SK-N-DZ (cell line): ENCODE measurements at regions not wholly inside any gene's neighbourhood (a gene's known extent, or its start where the extent isn't known, plus 50 kb on each side); places are given as distances from the start of the nearest gene placed in this dataset.

Experiments used
- DNase-seq: peaks from one replicate; pipeline ENCODE4 v3.0.0-alpha.2; 2015; ENCODE audit warnings: low spot score

DNA sequence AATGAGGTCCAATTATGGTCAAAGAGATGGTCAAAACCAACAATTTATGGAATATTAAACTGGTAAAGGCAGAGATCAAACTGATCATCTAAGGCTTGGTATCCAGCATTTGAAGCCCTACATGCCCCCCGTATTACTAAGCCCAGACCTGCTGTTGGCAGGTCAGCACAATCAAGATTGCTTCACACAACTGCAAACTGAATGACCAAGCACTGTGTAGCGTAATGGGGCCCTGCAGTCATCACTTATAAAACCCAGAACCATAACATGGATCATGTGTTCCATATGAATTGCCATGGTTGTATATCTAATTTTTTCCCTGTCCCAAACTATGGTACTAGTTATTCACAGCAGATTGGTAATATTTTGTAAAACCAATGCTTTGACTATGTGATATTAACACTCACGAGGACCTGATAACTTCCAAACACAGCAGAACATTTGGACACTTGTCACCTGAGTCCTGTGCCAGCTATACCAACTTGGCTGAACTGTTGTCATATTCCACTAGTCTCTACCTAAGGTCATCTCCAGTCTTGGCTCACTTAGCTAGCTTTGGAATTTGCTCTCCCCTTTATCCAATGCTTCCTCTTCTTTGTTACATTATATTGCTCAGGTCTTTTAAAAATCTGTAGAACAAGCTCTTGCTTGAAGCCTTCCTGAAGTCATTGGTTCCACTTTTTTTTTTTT, 81.7 kb upstream of the HMHB1 start:
- no peak for DNase-seq

DNA sequence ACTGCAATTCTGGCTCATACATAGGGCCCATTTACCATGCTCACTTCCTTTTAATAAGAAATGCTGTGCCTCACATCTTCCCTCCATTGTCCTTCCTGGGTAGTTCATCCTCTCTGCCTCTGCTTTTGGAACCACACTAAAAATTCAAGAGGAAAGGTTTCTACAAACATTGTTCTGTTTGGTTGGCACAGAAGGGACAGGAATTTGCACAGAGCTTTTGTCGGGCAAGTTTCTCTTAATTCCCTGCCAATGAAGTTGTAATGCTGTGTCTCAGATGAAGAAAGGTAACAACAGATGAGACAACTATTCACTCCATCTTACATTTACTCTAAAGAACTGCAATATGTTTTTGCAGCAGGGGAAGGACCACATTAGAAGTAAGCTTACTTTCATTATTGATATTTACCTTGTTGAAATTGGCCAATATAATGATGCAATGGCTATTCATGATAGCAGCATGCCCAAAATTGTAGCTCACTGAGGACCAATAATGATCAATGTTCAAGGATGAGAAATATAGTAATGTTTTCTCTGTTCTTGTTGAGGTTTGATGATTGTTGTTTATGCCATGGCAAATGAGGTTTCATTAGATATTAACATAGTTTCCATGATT, 82.5 kb upstream of the HMHB1 start:
- no peak for DNase-seq

DNA sequence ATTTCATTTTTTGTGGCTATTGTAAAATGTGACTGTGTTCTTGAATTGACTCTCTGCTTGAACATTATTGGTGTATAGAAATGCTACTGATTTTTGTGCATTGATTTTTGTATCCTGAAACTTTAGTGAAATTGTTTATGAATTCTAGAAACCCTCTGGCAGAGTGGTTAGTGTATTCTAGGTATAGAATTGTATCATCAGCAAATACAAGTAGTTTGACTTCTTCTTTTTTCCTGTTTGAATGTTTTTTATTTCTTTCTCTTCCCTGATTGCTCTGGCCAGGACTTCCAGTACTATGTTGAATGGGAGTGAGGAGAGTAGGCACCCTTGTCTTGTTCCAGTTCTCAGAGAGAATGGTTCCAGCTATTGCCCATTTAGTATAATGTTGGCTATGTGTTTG, 88.8 kb upstream of the HMHB1 start:
- no peak for DNase-seq

DNA sequence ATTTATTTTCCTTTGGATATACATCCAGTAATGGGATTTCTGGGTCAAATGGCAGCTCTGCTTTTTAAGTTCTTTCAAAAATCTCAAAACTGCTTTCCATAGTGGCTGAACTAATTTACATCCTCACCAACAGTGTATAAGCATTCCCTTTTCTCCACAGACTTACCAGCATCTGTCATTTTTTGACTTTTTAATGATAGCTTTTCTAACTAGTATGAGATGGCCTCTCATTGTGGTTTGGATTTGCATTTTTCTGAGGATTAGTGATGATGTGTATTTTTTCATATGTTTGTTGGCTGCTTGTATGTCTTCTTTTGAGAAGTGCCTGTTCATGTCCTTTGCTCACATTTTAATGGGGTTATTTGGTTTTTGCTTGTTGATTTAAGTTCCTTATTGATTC, 90.0 kb upstream of the HMHB1 start:
- no peak for DNase-seq

DNA sequence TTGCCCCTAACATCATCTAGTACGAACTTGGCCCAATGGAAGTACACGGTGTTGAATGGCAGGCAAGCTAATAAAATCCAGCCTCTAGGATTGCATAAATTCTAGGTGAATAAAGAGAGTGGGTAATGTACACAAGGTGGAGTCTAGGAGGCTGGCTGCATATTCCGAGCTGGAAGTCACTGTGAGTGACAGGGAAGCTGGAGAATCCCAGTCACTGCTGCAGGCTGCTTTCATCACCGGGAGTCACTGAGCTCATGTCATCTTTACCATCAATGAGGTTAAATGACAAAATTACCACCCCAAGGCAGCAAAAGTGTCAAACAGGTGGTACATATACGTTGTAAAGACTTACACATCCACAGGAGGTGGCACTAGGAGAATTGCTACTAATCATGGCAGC, 91.3 kb upstream of the HMHB1 start:
- DNase-seq = no peak

DNA sequence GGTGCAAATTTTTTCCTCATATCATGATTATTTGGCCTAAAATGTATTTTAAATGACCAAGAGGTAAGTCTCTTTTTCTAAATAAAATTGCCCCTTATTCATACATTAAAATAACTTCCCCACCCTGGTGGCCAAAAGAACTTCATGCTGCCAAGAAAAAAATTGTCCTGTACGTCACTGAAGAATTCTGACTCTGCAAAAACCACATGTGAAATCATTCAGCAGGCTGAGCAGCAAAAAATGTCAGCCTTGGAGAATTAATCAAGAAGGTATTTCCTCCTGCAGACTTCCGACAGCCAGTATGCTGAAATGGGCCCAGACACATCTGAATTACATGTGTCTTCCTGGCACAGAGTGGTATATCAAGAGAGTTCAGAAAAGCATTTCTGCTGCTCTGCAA, 94.6 kb upstream of the HMHB1 start:
- no peak for DNase-seq

DNA sequence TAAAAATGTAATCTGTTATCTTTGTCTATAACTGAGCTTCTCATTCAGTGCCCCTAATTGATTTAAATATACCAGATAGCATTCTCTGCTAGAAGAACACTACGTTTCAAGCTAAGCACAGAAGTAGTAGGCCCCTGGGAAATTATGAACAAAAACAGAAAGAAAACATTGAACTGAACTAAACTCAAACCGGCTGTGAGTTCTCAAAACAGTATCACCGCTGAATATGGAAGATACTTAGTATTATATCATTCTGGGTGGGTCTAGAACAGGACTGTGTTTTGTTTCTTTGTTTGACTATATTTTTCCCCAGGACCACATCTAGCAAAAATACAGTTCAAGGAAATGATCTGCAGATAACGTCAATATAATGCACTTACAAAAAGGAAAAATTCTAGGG, 95.1 kb upstream of the HMHB1 start:
- no peak for DNase-seq

DNA sequence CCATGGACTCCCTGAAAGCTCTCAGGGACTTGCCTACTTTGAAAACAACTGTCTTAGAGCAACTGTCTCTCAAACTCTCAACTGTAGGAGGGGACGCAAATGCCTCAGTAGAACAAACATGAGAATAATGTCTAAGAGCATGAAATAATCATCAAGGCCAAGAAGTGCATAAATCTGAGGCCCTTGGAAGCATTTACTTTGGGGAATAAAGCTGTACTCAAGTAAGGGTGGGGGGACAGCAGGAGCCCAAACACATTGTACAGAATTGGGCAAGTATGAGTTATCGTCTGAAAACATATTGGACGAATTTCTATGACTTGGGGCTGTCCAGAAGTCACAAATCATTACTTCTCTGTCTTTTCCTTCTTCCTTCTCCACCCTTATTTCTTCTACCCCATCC, 96.3 kb upstream of the HMHB1 start:
- DNase-seq = no peak

DNA sequence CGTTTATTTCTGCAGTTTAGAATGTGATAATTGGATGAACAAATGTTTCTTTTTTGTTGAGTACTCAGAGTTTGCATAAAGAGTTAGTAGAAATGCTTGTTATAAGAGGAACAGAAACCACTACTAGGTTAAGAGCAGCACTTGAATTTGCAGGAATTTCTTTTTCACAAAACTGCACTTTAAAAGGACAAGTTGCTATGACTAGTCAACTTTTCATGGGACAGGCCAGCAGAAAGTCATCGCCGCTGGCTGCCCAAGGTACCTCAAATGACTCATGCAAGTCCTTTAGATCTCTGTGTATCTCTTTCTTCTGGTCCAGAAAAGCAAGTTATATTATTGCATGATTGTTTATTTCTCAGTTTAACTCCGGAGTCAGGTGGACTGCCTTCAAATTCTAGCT, 97.3 kb upstream of the HMHB1 start:
- no peak for DNase-seq

DNA sequence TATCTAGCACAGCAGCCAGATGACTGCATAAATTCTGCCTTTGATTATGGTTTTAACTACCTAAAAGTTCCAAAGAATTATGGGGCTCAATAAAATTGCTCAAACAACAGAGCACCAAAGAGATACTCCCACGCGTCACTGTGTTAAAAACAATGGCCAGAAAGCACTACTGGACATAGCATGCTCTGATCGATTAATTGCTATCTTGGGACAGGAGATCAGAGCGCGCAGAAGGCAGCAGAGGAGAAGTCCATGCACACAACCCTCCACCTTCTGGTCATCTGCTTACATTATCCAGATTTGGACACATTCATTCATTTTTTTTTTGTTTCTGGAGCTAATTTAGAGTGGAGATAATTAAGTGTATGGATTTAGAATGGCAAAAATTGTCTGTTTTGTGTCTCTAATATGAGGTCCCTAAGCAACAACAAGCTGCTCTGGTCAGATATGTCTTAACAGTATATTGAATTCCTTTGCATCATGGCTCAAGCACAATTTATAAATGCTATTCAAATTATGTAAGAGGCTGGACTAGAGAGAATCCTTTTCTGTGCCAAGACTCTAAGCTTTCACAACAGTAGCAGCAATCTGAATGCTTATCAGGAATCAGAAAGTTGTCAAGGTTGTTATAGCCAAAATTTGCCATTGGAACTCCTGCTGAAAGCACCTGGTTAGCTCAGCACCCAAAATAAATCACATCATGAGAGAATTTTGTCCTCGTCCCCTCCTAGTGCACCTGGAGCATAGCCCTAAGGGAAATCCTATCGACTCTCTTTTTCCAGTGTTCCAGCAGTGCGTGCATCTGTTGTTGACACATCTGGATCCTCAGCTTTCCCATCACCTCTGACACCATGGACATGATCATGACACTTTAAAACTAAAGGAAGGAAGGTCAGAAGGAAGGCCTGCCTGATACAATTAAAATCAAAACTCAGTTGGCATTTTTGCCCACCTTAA, 98.6 kb upstream of the HMHB1 start:
- DNase-seq = no peak

DNA sequence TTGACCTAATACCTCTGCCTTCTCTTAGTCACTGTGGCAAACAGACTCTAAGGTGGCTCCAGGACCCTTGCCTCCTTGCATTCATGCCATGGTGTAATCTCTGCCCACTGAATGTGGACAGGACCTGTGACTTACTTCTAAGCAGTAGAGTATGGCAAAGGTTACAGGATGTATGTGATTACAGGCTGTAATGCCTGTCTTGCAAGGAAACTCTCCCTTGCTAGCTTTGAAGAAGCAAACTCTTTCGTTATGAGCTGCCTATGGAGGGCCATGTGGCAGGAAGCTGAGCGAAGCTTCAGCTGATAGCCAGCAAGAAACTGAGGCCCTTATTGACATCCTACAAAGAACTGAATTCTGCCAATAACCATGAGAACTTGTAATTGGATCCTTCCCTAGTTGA, 103.3 kb upstream of the HMHB1 start:
- no peak for DNase-seq

DNA sequence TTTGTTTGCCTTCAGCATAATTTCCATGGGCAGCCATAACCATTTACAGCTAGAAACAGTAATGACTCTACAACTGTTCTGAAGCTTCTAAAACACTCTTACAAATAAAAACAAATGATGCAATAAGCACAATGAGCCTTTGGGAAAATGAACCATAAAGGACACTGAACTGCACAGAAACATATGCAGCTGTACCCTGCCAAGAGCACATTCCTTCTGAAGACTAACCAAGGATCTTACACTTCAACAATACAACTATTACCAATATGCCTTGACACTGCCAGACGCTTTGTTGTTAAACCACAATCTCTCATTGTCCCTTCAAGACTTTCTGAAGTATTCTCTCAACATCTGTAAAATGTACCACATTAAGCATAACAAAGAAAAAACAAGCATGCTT, 104.2 kb upstream of the HMHB1 start:
- no peak for DNase-seq

DNA sequence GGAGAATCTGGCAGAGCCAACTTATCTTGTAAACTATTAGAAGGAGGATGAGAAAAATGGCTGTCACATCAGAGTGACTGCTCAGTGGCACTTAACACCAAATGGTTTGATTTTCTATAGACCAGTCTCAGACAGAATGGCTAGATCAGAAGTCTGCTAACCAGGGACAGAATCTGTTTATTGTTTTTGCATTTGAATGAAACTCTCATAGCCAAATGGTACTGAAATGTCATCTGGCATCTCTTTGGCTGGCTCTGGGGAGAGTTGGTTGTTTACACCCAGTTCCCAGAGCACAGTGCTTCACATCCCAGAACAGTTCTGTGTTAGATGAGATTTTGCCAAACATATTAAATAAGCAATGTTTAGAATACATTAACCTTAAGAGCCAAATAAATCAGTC, 106.6 kb upstream of the HMHB1 start:
- no peak for DNase-seq

DNA sequence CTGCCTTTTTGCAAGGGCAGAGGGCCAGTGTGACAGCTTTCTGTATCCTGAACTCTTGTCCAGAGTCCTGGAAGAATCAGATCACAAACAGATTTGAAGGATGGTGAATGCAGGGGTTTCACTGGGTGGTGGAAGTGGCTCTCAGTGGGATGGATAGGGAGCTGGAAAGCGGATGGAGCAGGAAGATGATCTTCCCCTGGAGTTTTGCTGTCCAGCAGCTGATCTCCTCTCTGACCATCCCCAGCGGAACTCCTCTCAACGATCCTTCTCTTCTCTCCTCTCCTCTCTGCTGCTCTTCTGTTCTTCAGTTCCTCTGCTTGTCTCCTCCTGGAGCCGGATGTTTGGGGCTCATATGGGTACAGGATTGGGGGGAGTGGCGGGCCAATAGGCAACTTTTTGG, 108.3 kb upstream of the HMHB1 start:
- DNase-seq = no peak

DNA sequence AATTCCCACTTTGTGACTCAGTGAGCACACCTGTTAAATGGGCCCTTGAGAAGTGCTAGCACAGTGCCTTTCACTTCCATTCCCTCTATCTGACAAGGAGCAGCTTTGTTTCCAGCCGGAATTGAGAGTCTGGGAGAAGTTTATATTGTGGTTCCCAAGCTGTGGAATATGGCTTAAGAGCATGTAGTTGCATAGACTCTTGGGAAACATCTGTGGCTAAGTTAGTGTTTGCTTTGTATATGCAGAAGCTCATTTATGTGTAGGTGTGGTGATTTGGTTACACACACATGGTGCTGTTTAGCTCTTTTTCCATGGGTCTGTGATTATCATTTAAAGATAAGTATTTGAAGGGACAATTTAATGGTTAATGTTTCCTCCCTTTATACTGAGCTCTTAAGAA, 110.5 kb upstream of the HMHB1 start:
- no peak for DNase-seq

DNA sequence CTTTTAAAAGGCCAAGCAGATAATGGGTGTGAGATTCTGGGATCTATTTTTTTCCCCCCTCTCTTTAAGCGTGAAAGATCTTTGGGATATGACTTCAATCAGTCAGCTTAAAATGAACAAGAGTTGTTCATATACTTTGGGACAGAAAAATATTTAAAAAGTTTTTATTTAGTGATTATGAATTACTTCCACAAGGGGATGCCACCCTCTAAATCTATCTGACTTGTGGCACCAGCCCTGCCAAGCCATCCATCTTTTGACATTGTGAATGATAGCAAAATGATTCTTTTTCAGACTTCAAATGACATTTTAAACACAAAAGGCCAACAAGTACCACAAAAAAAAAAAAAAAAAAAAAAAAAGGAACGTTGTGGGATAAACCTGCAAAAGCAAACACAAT, 111.0 kb upstream of the HMHB1 start:
- DNase-seq = no peak

DNA sequence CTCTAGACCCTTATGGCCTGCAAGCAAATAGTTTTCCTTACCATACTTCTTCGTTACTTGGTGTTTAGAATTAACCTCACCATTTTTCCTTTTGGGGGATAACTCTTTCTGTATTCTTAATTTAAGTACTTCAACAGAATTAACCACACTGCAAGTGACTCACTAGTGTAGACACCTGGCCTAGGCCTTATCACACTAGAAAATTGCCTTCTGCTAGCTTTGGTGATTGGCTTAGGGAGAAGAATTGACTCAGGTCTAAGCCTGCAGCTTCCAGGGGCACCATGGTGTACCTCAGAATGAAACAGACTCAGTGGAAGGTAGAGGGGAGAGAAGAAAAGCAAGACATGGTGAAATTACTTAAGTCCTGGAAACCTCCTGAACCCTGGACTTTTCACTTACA, 112.8 kb upstream of the HMHB1 start:
- DNase-seq = no peak

DNA sequence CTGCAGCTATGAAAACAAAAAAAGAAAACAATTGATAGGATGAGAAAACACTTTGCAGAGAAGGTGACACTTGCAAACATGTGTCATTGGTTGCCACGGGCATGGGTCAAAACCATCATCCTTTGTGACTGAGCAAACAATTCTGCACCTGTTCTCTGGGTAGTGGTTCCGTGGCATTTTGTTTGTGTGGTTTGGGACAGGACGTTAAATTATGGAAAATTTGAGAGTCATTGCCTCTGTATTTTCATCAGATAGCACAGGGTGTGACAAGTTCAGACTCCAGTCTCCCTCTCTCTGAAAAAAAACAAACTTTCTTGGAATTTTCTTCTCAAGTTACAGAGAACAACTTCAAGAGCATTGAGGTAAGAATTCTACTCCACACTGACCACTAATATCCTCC, 113.4 kb upstream of the HMHB1 start:
- DNase-seq = no peak

DNA sequence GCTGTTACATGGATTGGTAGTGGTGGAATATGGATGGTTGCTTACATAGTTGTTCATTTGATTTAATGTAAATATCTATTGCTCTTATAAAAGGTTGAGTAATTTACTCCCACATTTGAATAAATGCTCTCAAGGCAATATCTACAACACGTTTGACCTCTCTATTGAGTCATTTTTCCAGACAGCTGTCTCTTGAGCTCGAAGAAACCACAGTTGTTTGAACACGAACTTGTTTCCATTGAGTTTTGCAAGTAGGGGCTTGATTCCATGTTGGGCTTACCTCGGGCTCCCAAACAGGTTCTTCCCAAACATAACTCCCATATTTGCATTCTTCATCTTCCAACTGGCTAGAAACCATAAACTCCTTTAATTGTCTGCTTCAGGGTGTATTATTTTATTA, 115.0 kb upstream of the HMHB1 start:
- DNase-seq = no peak

DNA sequence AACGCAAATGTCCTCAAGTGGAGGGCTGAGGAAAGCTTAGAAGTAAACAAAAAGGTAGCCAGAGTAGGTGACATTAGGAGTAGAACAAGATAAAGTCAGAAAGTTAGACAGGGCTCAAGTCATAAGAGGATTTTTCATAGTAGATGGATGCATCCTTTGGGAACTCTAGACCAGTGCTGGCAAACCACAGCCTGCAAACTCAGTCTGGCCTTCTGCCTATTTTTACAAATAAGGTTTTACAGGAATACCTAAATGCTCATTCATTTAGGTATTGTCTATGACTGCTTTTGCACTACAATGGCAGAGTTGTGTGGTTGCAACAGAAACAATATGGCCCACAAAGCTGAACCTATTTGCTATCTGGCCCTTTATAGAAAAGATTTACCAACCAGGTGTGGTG, 116.0 kb upstream of the HMHB1 start:
- DNase-seq = no peak

DNA sequence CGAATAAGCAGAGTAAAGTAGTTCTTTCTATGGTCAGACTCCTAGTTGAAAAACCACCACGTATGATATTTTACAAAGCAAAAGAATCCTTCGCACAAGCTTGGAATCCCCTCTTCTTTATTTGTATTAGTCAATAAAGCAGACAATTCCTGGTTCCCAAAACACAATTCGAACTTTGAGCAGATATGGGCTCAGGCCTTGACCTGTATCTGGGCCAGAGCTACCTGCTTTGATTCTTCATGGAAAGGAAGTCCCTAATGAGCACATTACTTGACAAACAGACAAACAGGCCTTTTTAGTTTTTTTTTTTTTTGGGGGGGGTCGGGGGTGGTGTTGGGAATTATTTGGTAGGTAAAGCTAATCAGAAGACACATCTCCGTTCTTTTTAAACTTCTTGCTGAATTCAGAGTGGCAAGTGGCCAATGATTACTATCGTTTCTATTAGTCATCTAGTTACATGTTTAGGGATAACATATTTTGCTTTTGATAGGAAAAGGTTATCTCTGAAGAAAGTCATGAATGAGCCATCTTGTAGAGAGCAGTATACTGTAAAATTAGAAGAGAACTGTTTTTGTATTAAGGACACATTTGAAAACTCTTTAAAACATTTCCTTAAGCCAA, 116.6 kb upstream of the HMHB1 start:
- no peak for DNase-seq

DNA sequence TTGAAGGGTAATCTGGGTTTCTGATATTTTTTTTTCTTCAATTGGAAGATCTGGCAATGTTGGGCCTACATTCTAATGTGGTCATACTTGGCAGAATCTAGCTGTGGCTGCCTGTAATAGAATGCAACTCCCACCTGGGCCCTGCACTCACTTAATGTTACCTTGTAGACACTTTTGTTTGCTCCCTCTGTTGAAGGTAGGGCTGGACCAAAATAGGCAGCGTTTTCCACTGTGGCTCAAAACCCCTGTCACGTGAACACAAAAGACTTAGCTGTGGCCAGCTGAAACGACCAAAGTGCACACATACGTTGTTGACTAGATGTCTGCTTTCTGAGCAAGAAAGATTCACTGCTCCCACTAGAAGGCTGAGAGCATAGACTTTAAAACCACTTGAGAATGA, 117.6 kb upstream of the HMHB1 start:
- no peak for DNase-seq
